Suprapubic skin (tissue), 4 donors: ENCODE measurements at regions not wholly inside any gene's neighbourhood (a gene's known extent, or its start where the extent isn't known, plus 50 kb on each side); places are given as distances from the start of the nearest gene placed in this dataset.

Source experiments
- CTCF ChIP-seq, 2 donors: fragments of 200-600 bp in 1 of 2; fragments of 450-650 bp in 1 of 2; sonication (generic) in 1 of 2; IDR thresholded peaks; one replicate each; pipeline ENCODE4 v1.5.1; 2016 to 2019; ENCODE audit warnings: antibody characterized with exemption in 2 of 2, mild to moderate bottlenecking in 1 of 2, moderate library complexity in 1 of 2
- EP300 ChIP-seq: sonication (generic); formaldehyde crosslinking; IDR thresholded peaks from one replicate; pipeline ENCODE4 v1.6.1; 2017; ENCODE audit warnings: antibody characterized with exemption
- POLR2AphosphoS5 ChIP-seq, 3 donors: sonication (generic); formaldehyde crosslinking; IDR thresholded peaks; one replicate each; pipeline ENCODE4 v1.6.1; 2017; ENCODE audit warnings: antibody characterized with exemption in 3 of 3

- no peak for TF ChIP-seq CTCF (IDR thresholded peaks at IDR 0.05)
- no peak for TF ChIP-seq EP300
- no peak for TF ChIP-seq POLR2AphosphoS5 (IDR thresholded peaks at IDR 0.05)
Observed at GRCh38 chr20:63114006-63114692, 101.8 kb downstream of the YTHDF1 start.
